ENCODE measurements at regions not wholly inside any gene's neighbourhood (a gene's known extent, or its start where the extent isn't known, plus 50 kb on each side); places are given as distances from the start of the nearest gene placed in this dataset.
"Not testable (repeated sequence)": the region's sequence is repeated elsewhere in the genome, so short reads cannot be mapped to it uniquely, and the experiment has no call there.

GRCh38 chr2:124967325-124967724 lies 942.2 kb downstream of the CNTNAP5 start:
- DNase-seq, result no peak
- intact Hi-C loops (cut with DNase I), result no loop called here

- DNase-seq, result peak in 6 of 10 donors; percentile 24 to 86 (median 51)
- intact Hi-C loops (cut with DNase I), result no loop called here
Observed at GRCh38 chr2:124970030-124970429, 944.9 kb downstream of the CNTNAP5 start.

GRCh38 chr2:124973396-124973795 lies 948.3 kb downstream of the CNTNAP5 start:
- intact Hi-C loops (cut with DNase I), result no loop called here
- no peak for DNase-seq

GRCh38 chr2:124975224-124975623 lies 950.1 kb downstream of the CNTNAP5 start:
- intact Hi-C loops (cut with DNase I), result no loop called here
- no peak for DNase-seq

- no peak for DNase-seq
Observed at GRCh38 chr2:124975648-124976047, 950.6 kb downstream of the CNTNAP5 start.

GRCh38 chr2:124978597-124978996 lies 953.5 kb downstream of the CNTNAP5 start:
- intact Hi-C loops (cut with DNase I), result no loop called here
- DNase-seq, result no peak

More at GRCh38 chr2:124975648-124976047, 950.6 kb downstream of the CNTNAP5 start:
- intact Hi-C loops (cut with DNase I), result no loop called here

- intact Hi-C loops (cut with DNase I), result no loop called here
- no peak for DNase-seq
Observed at GRCh38 chr2:124983595-124983994, 958.5 kb downstream of the CNTNAP5 start.

- no peak for DNase-seq
- intact Hi-C loops (cut with DNase I), result no loop called here
Observed at GRCh38 chr2:124985270-124985669, 960.2 kb downstream of the CNTNAP5 start.

- no peak for DNase-seq
- intact Hi-C loops (cut with DNase I), result no loop called here
Observed at GRCh38 chr2:124986136-124986535, 961.0 kb downstream of the CNTNAP5 start.

GRCh38 chr2:124986870-124987269 lies 961.8 kb downstream of the CNTNAP5 start:
- intact Hi-C loops (cut with DNase I); DNase-seq: not testable (repeated sequence)

- DNase-seq, result peak in 1 of 10 donors; percentile 64
- intact Hi-C loops (cut with DNase I), result not testable (repeated sequence)
Observed at GRCh38 chr2:124987436-124987835, 962.3 kb downstream of the CNTNAP5 start.

- no peak for DNase-seq
- intact Hi-C loops (cut with DNase I), result no loop called here
Observed at GRCh38 chr2:124988111-124988510, 963.0 kb downstream of the CNTNAP5 start.

GRCh38 chr2:124988794-124989193 lies 963.7 kb downstream of the CNTNAP5 start:
- no peak for DNase-seq
- intact Hi-C loops (cut with DNase I), result no loop called here

GRCh38 chr2:124993809-124994208 lies 968.7 kb downstream of the CNTNAP5 start:
- no peak for DNase-seq
- intact Hi-C loops (cut with DNase I), result no loop called here

- DNase-seq, result no peak
- intact Hi-C loops (cut with DNase I), result no loop called here
Observed at GRCh38 chr2:124995185-124995912, 970.3 kb downstream of the CNTNAP5 start.

GRCh38 chr2:124996406-124996805 lies 971.3 kb downstream of the CNTNAP5 start:
- intact Hi-C loops (cut with DNase I), result no loop called here

GRCh38 chr2:124999906-125000305 lies 974.8 kb downstream of the CNTNAP5 start:
- no peak for DNase-seq
- intact Hi-C loops (cut with DNase I), result no loop called here

More at GRCh38 chr2:124996406-124996805, 971.3 kb downstream of the CNTNAP5 start:
- no peak for DNase-seq

GRCh38 chr2:125004106-125004800 lies 979.2 kb downstream of the CNTNAP5 start:
- DNase-seq, result no peak
- intact Hi-C loops (cut with DNase I), result no loop called here

GRCh38 chr2:125006676-125007075 lies 981.6 kb downstream of the CNTNAP5 start:
- intact Hi-C loops (cut with DNase I), result no loop called here

GRCh38 chr2:125028721-125029120 lies 1003.6 kb downstream of the CNTNAP5 start:
- intact Hi-C loops (cut with DNase I), result not testable (repeated sequence)

More at GRCh38 chr2:125006676-125007075, 981.6 kb downstream of the CNTNAP5 start:
- no peak for DNase-seq

GRCh38 chr2:125033871-125034270 lies 1008.8 kb downstream of the CNTNAP5 start:
- DNase-seq, result no peak
- intact Hi-C loops (cut with DNase I), result no loop called here

More at GRCh38 chr2:125028721-125029120, 1003.6 kb downstream of the CNTNAP5 start:
- DNase-seq, result peak in 1 of 10 donors; percentile 22
